ENCODE measurements at regions not wholly inside any gene's neighbourhood (a gene's known extent, or its start where the extent isn't known, plus 50 kb on each side); places are given as distances from the start of the nearest gene placed in this dataset.

GRCh38 chr15:70519004-70519365, 244.4 kb downstream of the UACA start:
- no peak for TF ChIP-seq POLR2A (IDR thresholded peaks at IDR 0.05)
- WGBS, result over 99% methylated on average over 6 of the region's 6 CpGs
- intact Hi-C loops (cut with DNase I), result no loop called here

GRCh38 chr15:70518201-70519003, 245.0 kb downstream of the UACA start:
- DNase-seq (ENCODE audit: low spot score), result no peak
- Histone ChIP-seq H3K4me1 (replicated peaks) (no peaks in the 10 kb centered on the region), H3K36me3 (no peaks in the 10 kb centered on the region), H3K27ac (no peak overlapping the region), H3K9me3 (no peaks in the 10 kb centered on the region), H3K4me3 (no peak overlapping the region), H3K27me3 (replicated peaks; ENCODE audit: insufficient read depth) (no peaks in the 10 kb centered on the region)
- no peak for TF ChIP-seq CTCF (IDR thresholded peaks at IDR 0.05)
- no peak for TF ChIP-seq POLR2AphosphoS5 (IDR thresholded peaks at IDR 0.05)
- TF ChIP-seq POLR2A (IDR thresholded peaks at IDR 0.05), result no peak
- WGBS, result 92% methylated on average over 11 of the region's 11 CpGs
- intact Hi-C loops (cut with DNase I), result no loop called here

More at GRCh38 chr15:70519004-70519365, 244.4 kb downstream of the UACA start:
- DNase-seq (ENCODE audit: low spot score), result no peak
- Histone ChIP-seq H3K36me3 (no peaks in the 10 kb centered on the region), H3K4me1 (replicated peaks) (no peaks in the 10 kb centered on the region), H3K9me3 (no peaks in the 10 kb centered on the region), H3K27ac (no peak overlapping the region), H3K4me3 (no peak overlapping the region), H3K27me3 (replicated peaks; ENCODE audit: insufficient read depth) (no peaks in the 10 kb centered on the region)

GRCh38 chr15:70517194-70517590, 246.2 kb downstream of the UACA start:
- peak; percentile 36 for DNase-seq (ENCODE audit: low spot score)
- 44% methylated on average over 10 of the region's 10 CpGs for WGBS
- TF ChIP-seq POLR2AphosphoS5 (IDR thresholded peaks at IDR 0.05) (peak; percentile 47), POLR2A (IDR thresholded peaks at IDR 0.05) (no peak)

GRCh38 chr15:70516408-70517193, 246.8 kb downstream of the UACA start:
- no peaks in the 10 kb centered on the region for H3K4me1 ChIP-seq (replicated peaks)
- TF ChIP-seq POLR2A (IDR thresholded peaks at IDR 0.05) (no peak), CTCF (IDR thresholded peaks at IDR 0.05) (no peak), POLR2AphosphoS5 (IDR thresholded peaks at IDR 0.05) (no peak)
- DNase-seq (ENCODE audit: low spot score), result no peak
- H3K9me3 ChIP-seq, result no peaks in the 10 kb centered on the region
- no peaks in the 10 kb centered on the region for H3K27me3 ChIP-seq (replicated peaks; ENCODE audit: insufficient read depth)
- no peak overlapping the region for H3K4me3 ChIP-seq
- 83% methylated on average over 6 of the region's 6 CpGs for WGBS
- no peak overlapping the region for H3K27ac ChIP-seq
- no peaks in the 10 kb centered on the region for H3K36me3 ChIP-seq
- intact Hi-C loops (cut with DNase I), result no loop called here

More at GRCh38 chr15:70517194-70517590, 246.2 kb downstream of the UACA start:
- Histone ChIP-seq H3K4me1 (replicated peaks) (no peaks in the 10 kb centered on the region), H3K27ac (no peak overlapping the region), H3K4me3 (no peak overlapping the region), H3K27me3 (replicated peaks; ENCODE audit: insufficient read depth) (no peaks in the 10 kb centered on the region), H3K36me3 (no peaks in the 10 kb centered on the region), H3K9me3 (no peaks in the 10 kb centered on the region)
- intact Hi-C loops (cut with DNase I), result no loop called here

- no peaks in the 10 kb centered on the region for H3K36me3 ChIP-seq
- TF ChIP-seq POLR2A (IDR thresholded peaks at IDR 0.05) (no peak), POLR2AphosphoS5 (IDR thresholded peaks at IDR 0.05) (no peak), CTCF (IDR thresholded peaks at IDR 0.05) (no peak)
- no peak for DNase-seq (ENCODE audit: low spot score)
- intact Hi-C loops (cut with DNase I), result no loop called here
- no peaks in the 10 kb centered on the region for H3K9me3 ChIP-seq
- no peaks in the 10 kb centered on the region for H3K27me3 ChIP-seq (replicated peaks; ENCODE audit: insufficient read depth)
- no peaks in the 10 kb centered on the region for H3K4me1 ChIP-seq (replicated peaks)
- H3K27ac ChIP-seq, result no peak overlapping the region
- 89% methylated on average over 7 of the region's 7 CpGs for WGBS
- no peak overlapping the region for H3K4me3 ChIP-seq
These were observed 249.1 kb downstream of the UACA start for GRCh38 chr15:70514251-70514650.

Measured in prostate gland (tissue), 2 donors.